H1 (cell line): ENCODE measurements at regions not wholly inside any gene's neighbourhood (a gene's known extent, or its start where the extent isn't known, plus 50 kb on each side); places are given as distances from the start of the nearest gene placed in this dataset.

Experiments used
- CTCF ChIA-PET: fragments of 300-600 bp; sonication (Branson Sonifier 250); formaldehyde crosslinking; loops from one replicate; lab custom pipeline; 2021; ENCODE audit not compliant: partially characterized antibody; lab: Charles Lee
- POLR2A ChIA-PET: fragments of 300-600 bp; sonication (Branson Sonifier 250); formaldehyde crosslinking; loops from one replicate; lab custom pipeline; 2021; ENCODE audit warnings: inconsistent platforms; ENCODE audit not compliant: partially characterized antibody; lab: Charles Lee
- DNase-seq, 2 experiments: peaks; one replicate each; pipeline versions ENCODE4 v3.0.0 to v3.0.0-alpha.2; 2010 to 2022; ENCODE audit warnings: low spot score in 2 of 2, low read depth in 1 of 2, mixed read lengths in 1 of 2
- FAIRE-seq: peaks from 2 replicates; lab custom pipeline; 2011; peaks lifted over from hg19 to GRCh38; lab: Jason Lieb, UNC
- H2AFZ ChIP-seq: 2 replicates; pipeline ENCODE4 v1.8.1; 2012; ENCODE audit warnings: low read length, inconsistent platforms
- H2AK5ac ChIP-seq: 2 replicates; pipeline ENCODE4 v1.6.1; 2013; ENCODE audit warnings: low read depth, low read length
- H2BK120ac ChIP-seq: replicated peaks from 2 replicates; pipeline ENCODE3; 2013; ENCODE audit warnings: low read depth, low read length, inconsistent platforms
- H2BK12ac ChIP-seq: 2 replicates; pipeline ENCODE4 v1.6.1; 2013; ENCODE audit warnings: low read depth, low read length
- H2BK15ac ChIP-seq: 2 replicates; pipeline ENCODE4 v1.6.1; 2013; ENCODE audit warnings: low read length
- H2BK20ac ChIP-seq: 2 replicates; pipeline ENCODE4 v1.6.1; 2013; ENCODE audit warnings: low read length
- H2BK5ac ChIP-seq: 2 replicates; pipeline ENCODE4 v1.6.1; 2013; ENCODE audit warnings: low read depth, low read length
- H3K14ac ChIP-seq: 2 replicates; pipeline ENCODE4 v1.6.1; 2013; ENCODE audit warnings: inconsistent platforms; ENCODE audit not compliant: insufficient read length
- H3K18ac ChIP-seq: 2 replicates; pipeline ENCODE4 v1.6.1; 2013; ENCODE audit warnings: low read length; ENCODE audit errors: extremely low read depth
- H3K23ac ChIP-seq: 2 replicates; pipeline ENCODE4 v1.6.1; 2013; ENCODE audit warnings: inconsistent platforms; ENCODE audit not compliant: insufficient read length
- H3K23me2 ChIP-seq: 2 replicates; pipeline ENCODE4 v1.6.1; 2013; ENCODE audit warnings: low read depth, low read length
- H3K27ac ChIP-seq: 2 replicates; pipeline ENCODE4 v1.6.1; 2011; ENCODE audit warnings: low read depth, low read length, inconsistent platforms
- H3K27me3 ChIP-seq, 4 experiments: replicated peaks in 1 of 4; 1 replicate in 1 of 4; 2 replicates in 3 of 4; pipeline versions ENCODE4 v1.6.1 to v1.8.1; 2011 to 2013; ENCODE audit warnings: low read length in 3 of 4, mild to moderate bottlenecking in 3 of 4, inconsistent platforms in 2 of 4, mixed read lengths in 2 of 4, moderate library complexity in 1 of 4; ENCODE audit not compliant: control insufficient read depth in 3 of 4, insufficient read depth in 3 of 4; ENCODE audit errors: extremely low read depth in 1 of 4
- H3K36me3 ChIP-seq, 4 experiments: 2 replicates each; pipeline versions ENCODE4 v1.6.1 to v1.8.1; 2011 to 2013; ENCODE audit warnings: mild to moderate bottlenecking in 4 of 4, low read length in 3 of 4, moderate library complexity in 2 of 4, control low read depth in 1 of 4, inconsistent platforms in 1 of 4; ENCODE audit not compliant: insufficient read depth in 4 of 4, control insufficient read depth in 2 of 4
- H3K4ac ChIP-seq: replicated peaks from 2 replicates; pipeline ENCODE3; 2013; ENCODE audit warnings: low read length, low read depth, mixed read lengths, inconsistent platforms; ENCODE audit not compliant: insufficient read length
- H3K4me1 ChIP-seq, 4 experiments: replicated peaks in 1 of 4; 1 replicate in 1 of 4; 2 replicates in 3 of 4; pipeline versions ENCODE4 v1.6.1 to v1.8.1; 2011 to 2013; ENCODE audit warnings: low read length in 3 of 4, inconsistent platforms in 2 of 4, mixed read lengths in 1 of 4; ENCODE audit not compliant: insufficient read depth in 4 of 4, control insufficient read depth in 3 of 4
- H3K4me2 ChIP-seq, 2 experiments: 2 replicates each; pipeline versions ENCODE4 v1.6.1 to v1.8.1; 2011 to 2013; ENCODE audit warnings: low read depth in 2 of 2, low read length in 2 of 2, control low read depth in 1 of 2, inconsistent platforms in 1 of 2, mild to moderate bottlenecking in 1 of 2; ENCODE audit not compliant: insufficient read depth in 1 of 2
- H3K4me3 ChIP-seq, 4 experiments: fragments of 200-600, 300-600 bp in 1 of 4; sonication (generic), shearing (Covaris generic), sonication (Bioruptor Twin) in 1 of 4; 2 replicates each; pipeline versions ENCODE4 v1.5.1 to v1.8.1; 2011 to 2016; ENCODE audit warnings: low read length in 4 of 4, low read depth in 3 of 4, control low read depth in 2 of 4, inconsistent platforms in 2 of 4, mild to moderate bottlenecking in 2 of 4, mixed read lengths in 1 of 4, moderate library complexity in 1 of 4; ENCODE audit not compliant: insufficient read depth in 2 of 4; ENCODE audit errors: extremely low read depth in 1 of 4
- H3K56ac ChIP-seq: replicated peaks from 2 replicates; pipeline ENCODE3; 2013; ENCODE audit warnings: low read depth, mild to moderate bottlenecking, mixed read lengths, low read length, inconsistent platforms; ENCODE audit not compliant: insufficient read length
- H3K79me1 ChIP-seq: 2 replicates; pipeline ENCODE4 v1.6.1; 2013; ENCODE audit warnings: low read depth, low read length, control low read depth
- H3K79me2 ChIP-seq, 2 experiments: 2 replicates each; pipeline versions ENCODE4 v1.6.1 to v1.8.1; 2012 to 2013; ENCODE audit warnings: low read length in 2 of 2, mild to moderate bottlenecking in 2 of 2, inconsistent platforms in 1 of 2; ENCODE audit not compliant: insufficient read depth in 2 of 2, control insufficient read depth in 1 of 2
- H3K9ac ChIP-seq, 4 experiments: replicated peaks in 1 of 4; 1 replicate in 1 of 4; 2 replicates in 3 of 4; pipeline versions ENCODE4 v1.6.1 to v1.8.1; 2011 to 2013; ENCODE audit warnings: low read depth in 3 of 4, low read length in 3 of 4, control low read depth in 2 of 4, mild to moderate bottlenecking in 2 of 4, moderate library complexity in 2 of 4, inconsistent platforms in 1 of 4; ENCODE audit errors: extremely low read depth in 1 of 4
- H3K9me3 ChIP-seq, 2 experiments: 2 replicates each; pipeline versions ENCODE4 v1.6.1 to v1.8.1; 2012 to 2013; ENCODE audit warnings: mild to moderate bottlenecking in 2 of 2, moderate library complexity in 2 of 2, control low read depth in 1 of 2, inconsistent platforms in 1 of 2, low read depth in 1 of 2, low read length in 1 of 2, mixed read lengths in 1 of 2; ENCODE audit not compliant: insufficient read depth in 2 of 2
- H4K20me1 ChIP-seq, 2 experiments: replicated peaks in 1 of 2; 2 replicates each; pipeline versions ENCODE3 to v1.8.1; 2011 to 2013; ENCODE audit warnings: inconsistent platforms in 2 of 2, low read length in 2 of 2, mild to moderate bottlenecking in 1 of 2; ENCODE audit not compliant: insufficient read depth in 2 of 2, control insufficient read depth in 1 of 2
- H4K5ac ChIP-seq: 2 replicates; pipeline ENCODE4 v1.6.1; 2013; ENCODE audit warnings: low read length, low read depth, mixed read lengths, inconsistent platforms; ENCODE audit not compliant: insufficient read length
- H4K8ac ChIP-seq: 2 replicates; pipeline ENCODE4 v1.8.0; 2013; ENCODE audit warnings: mild to moderate bottlenecking, moderate library complexity, low read length, inconsistent platforms; ENCODE audit not compliant: insufficient read depth; ENCODE audit errors: extremely low read depth
- H4K91ac ChIP-seq: replicated peaks from 2 replicates; pipeline ENCODE3; 2013; ENCODE audit warnings: low read length, mixed read lengths, inconsistent platforms; ENCODE audit not compliant: insufficient read length
- ASH2L ChIP-seq: fragments of 200-600, 300-600 bp; sonication (generic); IDR thresholded peaks from one replicate; pipeline ENCODE4 v1.7.1; 2017; ENCODE audit warnings: low read length
- KDM1A ChIP-seq: fragments of 200-600, 300-600 bp; sonication (generic); IDR thresholded peaks from 2 replicates; pipeline ENCODE4 v1.7.1; 2016; ENCODE audit warnings: mild to moderate bottlenecking, low read length, borderline replicate concordance
- KDM5A ChIP-seq: fragments of 200-600 bp; IDR thresholded peaks from 2 replicates; pipeline ENCODE4 v1.7.1; 2012; ENCODE audit warnings: mild to moderate bottlenecking, low read length, inconsistent platforms, mixed read lengths
- POU5F1 ChIP-seq: IDR thresholded peaks from 2 replicates; pipeline ENCODE4 v1.6.1; 2011; ENCODE audit warnings: low read depth, mild to moderate bottlenecking, low read length, moderate library complexity
- SIN3A ChIP-seq, 2 experiments: IDR thresholded peaks in 1 of 2; conservative IDR thresholded peaks in 1 of 2; 2 replicates each; pipeline ENCODE4 v1.6.1; 2011 to 2012; ENCODE audit warnings: low read length in 2 of 2, improper control_type of control experiment in 1 of 2, low read depth in 1 of 2, mild to moderate bottlenecking in 1 of 2
- SIX5 ChIP-seq: IDR thresholded peaks from 2 replicates; pipeline ENCODE4 v1.6.1; 2011; ENCODE audit warnings: mild to moderate bottlenecking, low read depth, low read length
- TCF12 ChIP-seq: IDR thresholded peaks from 2 replicates; pipeline ENCODE4 v1.6.1; 2011; ENCODE audit warnings: low read depth, mild to moderate bottlenecking, low read length
- WGBS, 2 experiments: shearing (Covaris generic) in 1 of 2; methylation state at CpG; one replicate each; pipeline versions ENCODE4 v1.1.6 to v1.1.7; 2013 to 2015; ENCODE audit warnings: low lambda C conversion rate in 2 of 2, mixed read lengths in 2 of 2, inconsistent platforms in 1 of 2, low coverage in 1 of 2, missing lambda C conversion rate in 1 of 2; ENCODE audit not compliant: insufficient replicate concordance in 2 of 2, insufficient coverage in 1 of 2, insufficient read length in 1 of 2; ENCODE audit errors: extremely low coverage in 1 of 2, missing lambda C conversion rate in 1 of 2; 5-methylcytosine and 5-hydroxymethylcytosine counted together

DNA sequence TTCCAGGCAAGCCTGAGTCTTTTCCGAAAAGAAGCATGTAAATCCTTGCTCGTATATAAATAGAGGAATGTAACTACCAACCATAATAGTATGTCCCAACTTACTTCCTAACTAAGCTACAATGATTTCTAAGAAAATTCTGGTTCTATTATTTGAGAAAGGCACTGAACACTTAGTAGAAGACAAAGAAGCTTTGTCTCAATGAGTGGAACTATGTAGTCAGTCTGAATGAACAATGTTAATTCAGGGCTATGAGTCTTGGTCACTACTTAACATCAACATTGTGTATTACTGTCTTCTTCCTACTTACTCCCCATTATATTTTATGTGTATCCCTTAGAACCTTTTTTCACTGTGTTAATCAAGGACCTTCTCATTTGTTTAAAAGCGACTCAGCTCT, 206.0 kb downstream of the CYB561 start:
- Histone ChIP-seq H3K9ac (no peak overlapping the region), H3K79me1 (no peaks in the 10 kb centered on the region), H3K9me3 (no peaks in the 10 kb centered on the region), H2BK20ac (no peak overlapping the region), H2AFZ (no peak overlapping the region), H3K18ac (no peak overlapping the region), H3K27me3 (no peaks in the 10 kb centered on the region), H3K79me2 (no peaks in the 10 kb centered on the region), H3K4me1 (no peaks in the 10 kb centered on the region), H2BK120ac (no peak overlapping the region), H2AK5ac (no peak overlapping the region), H3K27ac (no peak overlapping the region), H3K14ac (no peak overlapping the region), H2BK5ac (no peak overlapping the region), H3K4me3 (no peak overlapping the region), H4K20me1 (peaks cover 0 to 2% of the 10 kb centered on the region in 2 experiments), H3K23me2 (no peaks in the 10 kb centered on the region), H4K8ac (no peak overlapping the region), H3K4ac (no peak overlapping the region), H3K23ac (no peak overlapping the region), H4K5ac (no peak overlapping the region), H2BK12ac (no peak overlapping the region), H4K91ac (no peak overlapping the region), H3K4me2 (no peak overlapping the region), H2BK15ac (no peak overlapping the region), H3K36me3 (no peaks in the 10 kb centered on the region), H3K56ac (no peak overlapping the region)
- DNase-seq (no peak), FAIRE-seq (no peak)
- ChIA-PET POLR2A (no interaction called here), CTCF (no interaction called here)
- TF ChIP-seq KDM5A (no peak), SIX5 (no peak), KDM1A (no peak), SIN3A (conservative IDR thresholded peaks at IDR 0.05 in 1 of 2, IDR thresholded peaks at IDR 0.05 in 1 of 2; ENCODE audit: low read depth in 1 of 2, low read length in 2 of 2) (no peak), POU5F1 (no peak), ASH2L (no peak), TCF12 (no peak)
- 92% methylated on average over 3 of the region's 3 CpGs; no CpG with 5 or more reads in 1 of the 2 experiments for WGBS, 2 experiments
